ENCODE measurements at regions not wholly inside any gene's neighbourhood (a gene's known extent, or its start where the extent isn't known, plus 50 kb on each side); places are given as distances from the start of the nearest gene placed in this dataset.

- H3K4me2 ChIP-seq (ENCODE audit: low read length): no peak overlapping the region
- H4K8ac ChIP-seq (ENCODE audit: low read depth, low read length): no peak overlapping the region
- no peak overlapping the region for H4K5ac ChIP-seq (ENCODE audit: low read length)
- no peak overlapping the region for H2BK5ac ChIP-seq (ENCODE audit: low read length)
- H3K4ac ChIP-seq (ENCODE audit: low read depth, low read length): no peak overlapping the region
- no peak for DNase-seq
- no peaks in the 10 kb centered on the region for H3K79me1 ChIP-seq (ENCODE audit: low read length)
- H3K56ac ChIP-seq (ENCODE audit: low read length): no peak overlapping the region
- no peaks in the 10 kb centered on the region for H3K79me2 ChIP-seq (ENCODE audit: control insufficient read depth, insufficient read depth, low read length)
- H2AK5ac ChIP-seq (ENCODE audit: low read length): no peak overlapping the region
- no peak overlapping the region for H3K23ac ChIP-seq (ENCODE audit: low read length)
- H3K18ac ChIP-seq (ENCODE audit: low read length): no peak overlapping the region
- H3K9ac ChIP-seq (ENCODE audit: low read length): no peak overlapping the region
- no peak overlapping the region for H3K4me3 ChIP-seq (ENCODE audit: low read length)
- WGBS (ENCODE audit: extremely low coverage, insufficient coverage, low lambda C conversion rate): no CpG with 5 or more reads among the region's 4 CpGs
- H3K27ac ChIP-seq (ENCODE audit: low read depth, low read length): no peak overlapping the region
- no peaks in the 10 kb centered on the region for H3K36me3 ChIP-seq (ENCODE audit: control insufficient read depth, insufficient read depth, low read length)
- no peak overlapping the region for H2BK120ac ChIP-seq (ENCODE audit: low read depth, low read length)
- no peaks in the 10 kb centered on the region for H3K4me1 ChIP-seq (ENCODE audit: control insufficient read depth, low read depth, low read length)
- no peaks in the 10 kb centered on the region for H3K27me3 ChIP-seq (ENCODE audit: insufficient read depth, low read length, poor library complexity)
- no peak overlapping the region for H2BK15ac ChIP-seq (replicated peaks; ENCODE audit: low read depth)
These were observed 358.9 kb downstream of the FBXO8 start for GRCh38 chr4:173924561-173924960.

GRCh38 chr4:173919861-173920260, 363.6 kb downstream of the FBXO8 start:
- H2BK5ac ChIP-seq (ENCODE audit: low read length): no peak overlapping the region
- no peak overlapping the region for H3K23ac ChIP-seq (ENCODE audit: low read length)
- H4K8ac ChIP-seq (ENCODE audit: low read depth, low read length): no peak overlapping the region
- no peak overlapping the region for H2AK5ac ChIP-seq (ENCODE audit: low read length)
- H2BK120ac ChIP-seq (ENCODE audit: low read depth, low read length): no peak overlapping the region
- no peak overlapping the region for H3K4ac ChIP-seq (ENCODE audit: low read depth, low read length)
- no peak overlapping the region for H3K4me3 ChIP-seq (ENCODE audit: low read length)
- no peak overlapping the region for H3K9ac ChIP-seq (ENCODE audit: low read length)
- H3K18ac ChIP-seq (ENCODE audit: low read length): no peak overlapping the region
- no peaks in the 10 kb centered on the region for H3K79me2 ChIP-seq (ENCODE audit: control insufficient read depth, insufficient read depth, low read length)
- H3K4me1 ChIP-seq (ENCODE audit: control insufficient read depth, low read depth, low read length): no peaks in the 10 kb centered on the region
- H3K56ac ChIP-seq (ENCODE audit: low read length): no peak overlapping the region
- H3K27ac ChIP-seq (ENCODE audit: low read depth, low read length): no peak overlapping the region
- no CpG with 5 or more reads among the region's 1 CpG for WGBS (ENCODE audit: extremely low coverage, insufficient coverage, low lambda C conversion rate)
- H3K4me2 ChIP-seq (ENCODE audit: low read length): no peak overlapping the region
- no peak overlapping the region for H4K5ac ChIP-seq (ENCODE audit: low read length)
- H2BK15ac ChIP-seq (replicated peaks; ENCODE audit: low read depth): peak overlapping the region; percentile 12
- H3K79me1 ChIP-seq (ENCODE audit: low read length): no peaks in the 10 kb centered on the region
- DNase-seq: no peak
- H3K36me3 ChIP-seq (ENCODE audit: control insufficient read depth, insufficient read depth, low read length): no peaks in the 10 kb centered on the region
- H3K27me3 ChIP-seq (ENCODE audit: insufficient read depth, low read length, poor library complexity): no peaks in the 10 kb centered on the region

- Histone ChIP-seq H3K4me2 (ENCODE audit: low read length) (no peak overlapping the region), H3K4me3 (ENCODE audit: low read length) (no peak overlapping the region), H4K8ac (ENCODE audit: low read depth, low read length) (no peak overlapping the region), H3K4ac (ENCODE audit: low read depth, low read length) (no peak overlapping the region), H3K4me1 (ENCODE audit: control insufficient read depth, low read depth, low read length) (no peaks in the 10 kb centered on the region), H2BK15ac (replicated peaks; ENCODE audit: low read depth) (no peak overlapping the region), H3K79me2 (ENCODE audit: control insufficient read depth, insufficient read depth, low read length) (no peaks in the 10 kb centered on the region), H2AK5ac (ENCODE audit: low read length) (no peak overlapping the region), H4K5ac (ENCODE audit: low read length) (no peak overlapping the region), H3K56ac (ENCODE audit: low read length) (no peak overlapping the region), H2BK5ac (ENCODE audit: low read length) (no peak overlapping the region), H3K79me1 (ENCODE audit: low read length) (no peaks in the 10 kb centered on the region), H3K18ac (ENCODE audit: low read length) (no peak overlapping the region), H2BK120ac (ENCODE audit: low read depth, low read length) (no peak overlapping the region), H3K23ac (ENCODE audit: low read length) (no peak overlapping the region), H3K9ac (ENCODE audit: low read length) (no peak overlapping the region), H3K27ac (ENCODE audit: low read depth, low read length) (no peak overlapping the region), H3K27me3 (ENCODE audit: insufficient read depth, low read length, poor library complexity) (no peaks in the 10 kb centered on the region), H3K36me3 (ENCODE audit: control insufficient read depth, insufficient read depth, low read length) (no peaks in the 10 kb centered on the region)
- DNase-seq: no peak
- WGBS (ENCODE audit: extremely low coverage, insufficient coverage, low lambda C conversion rate): no CpG with 5 or more reads among the region's 2 CpGs
These were observed 364.3 kb downstream of the FBXO8 start for GRCh38 chr4:173919196-173919595.

- no peak overlapping the region for H2BK5ac ChIP-seq (ENCODE audit: low read length)
- no peak overlapping the region for H4K5ac ChIP-seq (ENCODE audit: low read length)
- no peak overlapping the region for H3K4me3 ChIP-seq (ENCODE audit: low read length)
- H2AK5ac ChIP-seq (ENCODE audit: low read length): no peak overlapping the region
- H3K27ac ChIP-seq (ENCODE audit: low read depth, low read length): no peak overlapping the region
- H2BK120ac ChIP-seq (ENCODE audit: low read depth, low read length): peak overlapping the region; percentile 9
- H2BK15ac ChIP-seq (replicated peaks; ENCODE audit: low read depth): no peak overlapping the region
- H4K8ac ChIP-seq (ENCODE audit: low read depth, low read length): no peak overlapping the region
- H3K56ac ChIP-seq (ENCODE audit: low read length): no peak overlapping the region
- H3K18ac ChIP-seq (ENCODE audit: low read length): no peak overlapping the region
- no peak overlapping the region for H3K4ac ChIP-seq (ENCODE audit: low read depth, low read length)
- no peak overlapping the region for H3K23ac ChIP-seq (ENCODE audit: low read length)
- WGBS (ENCODE audit: extremely low coverage, insufficient coverage, low lambda C conversion rate): no CpG with 5 or more reads among the region's 8 CpGs
- DNase-seq: peak; percentile 21
- no peak overlapping the region for H3K9ac ChIP-seq (ENCODE audit: low read length)
- no peaks in the 10 kb centered on the region for H3K27me3 ChIP-seq (ENCODE audit: insufficient read depth, low read length, poor library complexity)
- no peaks in the 10 kb centered on the region for H3K79me2 ChIP-seq (ENCODE audit: control insufficient read depth, insufficient read depth, low read length)
- no peak overlapping the region for H3K4me2 ChIP-seq (ENCODE audit: low read length)
- H3K36me3 ChIP-seq (ENCODE audit: control insufficient read depth, insufficient read depth, low read length): no peaks in the 10 kb centered on the region
- no peaks in the 10 kb centered on the region for H3K4me1 ChIP-seq (ENCODE audit: control insufficient read depth, low read depth, low read length)
- no peaks in the 10 kb centered on the region for H3K79me1 ChIP-seq (ENCODE audit: low read length)
These were observed 366.1 kb downstream of the FBXO8 start for GRCh38 chr4:173917255-173917960.

- no CpG with 5 or more reads among the region's 6 CpGs for WGBS (ENCODE audit: extremely low coverage, insufficient coverage, low lambda C conversion rate)
- Histone ChIP-seq H3K18ac (ENCODE audit: low read length) (no peak overlapping the region), H3K27ac (ENCODE audit: low read depth, low read length) (no peak overlapping the region), H2BK120ac (ENCODE audit: low read depth, low read length) (no peak overlapping the region), H3K4me3 (ENCODE audit: low read length) (no peak overlapping the region), H2BK15ac (replicated peaks; ENCODE audit: low read depth) (no peak overlapping the region), H3K36me3 (ENCODE audit: control insufficient read depth, insufficient read depth, low read length) (no peaks in the 10 kb centered on the region), H4K8ac (ENCODE audit: low read depth, low read length) (no peak overlapping the region), H3K27me3 (ENCODE audit: insufficient read depth, low read length, poor library complexity) (no peaks in the 10 kb centered on the region), H3K23ac (ENCODE audit: low read length) (no peak overlapping the region), H3K4ac (ENCODE audit: low read depth, low read length) (no peak overlapping the region), H4K5ac (ENCODE audit: low read length) (no peak overlapping the region), H2BK5ac (ENCODE audit: low read length) (no peak overlapping the region), H2AK5ac (ENCODE audit: low read length) (no peak overlapping the region), H3K9ac (ENCODE audit: low read length) (no peak overlapping the region), H3K56ac (ENCODE audit: low read length) (no peak overlapping the region), H3K79me1 (ENCODE audit: low read length) (no peaks in the 10 kb centered on the region), H3K4me1 (ENCODE audit: control insufficient read depth, low read depth, low read length) (no peaks in the 10 kb centered on the region), H3K4me2 (ENCODE audit: low read length) (no peak overlapping the region), H3K79me2 (ENCODE audit: control insufficient read depth, insufficient read depth, low read length) (no peaks in the 10 kb centered on the region)
- no peak for DNase-seq
These were observed 370.0 kb downstream of the FBXO8 start for GRCh38 chr4:173913496-173913895.

GRCh38 chr4:173912384-173912783, 371.1 kb downstream of the FBXO8 start:
- H2BK15ac ChIP-seq (replicated peaks; ENCODE audit: low read depth): no peak overlapping the region
- H3K4ac ChIP-seq (ENCODE audit: low read depth, low read length): no peak overlapping the region
- WGBS (ENCODE audit: extremely low coverage, insufficient coverage, low lambda C conversion rate): no CpG with 5 or more reads among the region's 1 CpG
- no peak overlapping the region for H2AK5ac ChIP-seq (ENCODE audit: low read length)
- no peak overlapping the region for H3K4me3 ChIP-seq (ENCODE audit: low read length)
- H3K36me3 ChIP-seq (ENCODE audit: control insufficient read depth, insufficient read depth, low read length): no peaks in the 10 kb centered on the region
- no peak overlapping the region for H3K9ac ChIP-seq (ENCODE audit: low read length)
- no peak overlapping the region for H3K56ac ChIP-seq (ENCODE audit: low read length)
- no peak overlapping the region for H3K27ac ChIP-seq (ENCODE audit: low read depth, low read length)
- H4K8ac ChIP-seq (ENCODE audit: low read depth, low read length): no peak overlapping the region
- no peak overlapping the region for H3K23ac ChIP-seq (ENCODE audit: low read length)
- no peaks in the 10 kb centered on the region for H3K79me1 ChIP-seq (ENCODE audit: low read length)
- H4K5ac ChIP-seq (ENCODE audit: low read length): no peak overlapping the region
- no peak overlapping the region for H3K18ac ChIP-seq (ENCODE audit: low read length)
- H3K4me1 ChIP-seq (ENCODE audit: control insufficient read depth, low read depth, low read length): no peaks in the 10 kb centered on the region
- H3K27me3 ChIP-seq (ENCODE audit: insufficient read depth, low read length, poor library complexity): no peaks in the 10 kb centered on the region
- no peak overlapping the region for H2BK120ac ChIP-seq (ENCODE audit: low read depth, low read length)
- no peaks in the 10 kb centered on the region for H3K79me2 ChIP-seq (ENCODE audit: control insufficient read depth, insufficient read depth, low read length)
- H2BK5ac ChIP-seq (ENCODE audit: low read length): no peak overlapping the region
- no peak overlapping the region for H3K4me2 ChIP-seq (ENCODE audit: low read length)
- no peak for DNase-seq
